Right lobe of liver (tissue), 6 donors: ENCODE measurements at regions not wholly inside any gene's neighbourhood (a gene's known extent, or its start where the extent isn't known, plus 50 kb on each side); places are given as distances from the start of the nearest gene placed in this dataset.

ENCODE experiments used
- ATAC-seq, 4 donors: fragments of 200-7000 bp; cut with Tn5 transposase; one replicate each; pipeline ENCODE4 v1.9.1; 2020; ENCODE audit warnings: mild to moderate bottlenecking in 4 of 4, moderate library complexity in 4 of 4
- DNase-seq, 3 donors: peaks; one replicate each; pipeline ENCODE4 v3.0.0-alpha.2; 2020
- H3K27ac ChIP-seq, 3 donors: fragments of 200-600 bp; one replicate each; pipeline ENCODE4 v1.8.0; 2022
- H3K27me3 ChIP-seq, 2 donors: fragments of 200-600 bp; one replicate each; pipeline ENCODE4 v1.8.0; 2022
- H3K36me3 ChIP-seq, 4 donors: fragments of 200-600 bp; sonication (generic) in 1 of 4; one replicate each; pipeline versions ENCODE4 v1.5.1 to v1.8.0; 2017 to 2022; ENCODE audit warnings: control low read depth in 1 of 4
- H3K4me1 ChIP-seq, 4 donors: fragments of 200-600 bp; sonication (generic) in 1 of 4; one replicate each; pipeline versions ENCODE4 v1.5.1 to v1.8.0; 2017 to 2022; ENCODE audit warnings: control low read depth in 1 of 4
- H3K4me3 ChIP-seq, 3 donors: fragments of 200-600 bp; one replicate each; pipeline ENCODE4 v1.8.0; 2022
- H3K9me3 ChIP-seq, 4 donors: fragments of 200-600 bp; sonication (generic) in 1 of 4; one replicate each; pipeline versions ENCODE4 v1.5.1 to v1.8.0; 2017 to 2022; ENCODE audit warnings: control low read depth in 1 of 4
- POLR2A ChIP-seq: fragments of 450-650 bp; IDR thresholded peaks from one replicate; pipeline ENCODE4 v1.6.1; 2017; ENCODE audit warnings: antibody characterized with exemption, mild to moderate bottlenecking
- WGBS: methylation state at CpG from one replicate; pipeline ENCODE4 v1.1.6; 2018; ENCODE audit warnings: low coverage, low lambda C conversion rate; ENCODE audit not compliant: insufficient coverage; ENCODE audit errors: missing lambda C conversion rate; 5-methylcytosine and 5-hydroxymethylcytosine counted together
- intact Hi-C, 2 donors: fragments of 100-400 bp; cut with DNase I; formaldehyde crosslinking; loops; one replicate each; pipeline versions ENCODE4 v1.11.2 to v1.14.1; 2022
- TF ChIP-seq, protein P1 (sequence below), 4 donors: fragments of 200-600 bp in 3 of 4; fragments of 450-650 bp in 1 of 4; IDR thresholded peaks; one replicate each; pipeline versions ENCODE4 v1.5.1 to v1.8.0; 2016 to 2022; ENCODE audit warnings: antibody characterized with exemption in 4 of 4, mild to moderate bottlenecking in 2 of 4
- donor health status: DM: no; HTN: yes; CAD: no.
- donor health status: DM: no; HTN: no; CAD: no.
- donor health status: DM: no; HTN: no; CAD: no.
- donor health status: DM: no; HTN: yes; CAD: no.
- donor health status: DM: no; HTN: yes; CAD: no.

DNA sequence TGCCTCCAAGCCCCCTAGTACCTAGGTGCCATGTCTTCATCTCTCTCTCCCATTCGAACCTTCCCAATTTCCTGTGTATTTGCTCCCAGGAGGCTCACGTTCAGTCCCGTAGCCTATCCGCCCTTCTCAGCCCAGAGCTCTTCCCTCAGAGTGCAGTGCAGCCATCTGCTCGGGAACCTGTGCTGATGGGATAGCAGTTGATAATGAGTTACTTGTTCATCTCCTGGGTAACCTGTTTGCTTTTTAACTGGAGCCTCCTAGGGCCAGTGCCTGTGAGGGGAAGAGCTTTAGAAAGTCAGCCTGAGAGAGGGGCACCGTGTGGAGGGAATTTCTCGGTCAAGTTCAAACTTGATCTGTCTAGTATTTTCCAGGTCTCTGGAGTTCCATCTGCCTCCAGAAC is 229.8 kb upstream of the IL12B start:
- intact Hi-C loops: no loop called here
- Histone ChIP-seq H3K4me1 (no peaks in the 10 kb centered on the region), H3K27me3 (no peaks in the 10 kb centered on the region), H3K36me3 (no peaks in the 10 kb centered on the region), H3K27ac (no peak overlapping the region), H3K4me3 (no peak overlapping the region), H3K9me3 (no peaks in the 10 kb centered on the region)
- TF ChIP-seq POLR2A: no peak
- TF ChIP-seq, protein P1, sequence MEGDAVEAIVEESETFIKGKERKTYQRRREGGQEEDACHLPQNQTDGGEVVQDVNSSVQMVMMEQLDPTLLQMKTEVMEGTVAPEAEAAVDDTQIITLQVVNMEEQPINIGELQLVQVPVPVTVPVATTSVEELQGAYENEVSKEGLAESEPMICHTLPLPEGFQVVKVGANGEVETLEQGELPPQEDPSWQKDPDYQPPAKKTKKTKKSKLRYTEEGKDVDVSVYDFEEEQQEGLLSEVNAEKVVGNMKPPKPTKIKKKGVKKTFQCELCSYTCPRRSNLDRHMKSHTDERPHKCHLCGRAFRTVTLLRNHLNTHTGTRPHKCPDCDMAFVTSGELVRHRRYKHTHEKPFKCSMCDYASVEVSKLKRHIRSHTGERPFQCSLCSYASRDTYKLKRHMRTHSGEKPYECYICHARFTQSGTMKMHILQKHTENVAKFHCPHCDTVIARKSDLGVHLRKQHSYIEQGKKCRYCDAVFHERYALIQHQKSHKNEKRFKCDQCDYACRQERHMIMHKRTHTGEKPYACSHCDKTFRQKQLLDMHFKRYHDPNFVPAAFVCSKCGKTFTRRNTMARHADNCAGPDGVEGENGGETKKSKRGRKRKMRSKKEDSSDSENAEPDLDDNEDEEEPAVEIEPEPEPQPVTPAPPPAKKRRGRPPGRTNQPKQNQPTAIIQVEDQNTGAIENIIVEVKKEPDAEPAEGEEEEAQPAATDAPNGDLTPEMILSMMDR (IDR thresholded peaks at IDR 0.05): no peak
- DNase-seq (no peak), ATAC-seq (no peak)
- WGBS: 44% methylated on average over 7 of the region's 7 CpGs

DNA sequence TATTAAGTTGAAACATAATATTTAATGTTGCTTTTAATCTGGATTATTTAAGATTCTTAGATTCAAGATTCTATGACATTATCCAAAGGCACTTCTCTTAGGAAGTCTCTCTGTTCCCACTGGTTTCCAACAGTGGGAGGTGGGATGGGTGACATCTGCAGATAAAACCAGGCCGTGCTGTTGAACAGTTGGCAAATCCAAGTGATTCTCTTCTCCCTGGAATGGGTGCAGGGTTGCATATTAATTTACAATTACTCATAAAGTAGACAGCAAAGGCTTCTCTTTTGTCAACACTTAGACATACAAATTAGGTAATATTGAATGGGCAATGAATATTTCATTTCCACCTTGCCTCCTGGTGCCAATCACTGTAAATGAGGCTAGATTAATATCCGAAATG is 233.7 kb upstream of the IL12B start:
- DNase-seq (no peak), ATAC-seq (no peak)
- intact Hi-C loops: no loop called here

DNA sequence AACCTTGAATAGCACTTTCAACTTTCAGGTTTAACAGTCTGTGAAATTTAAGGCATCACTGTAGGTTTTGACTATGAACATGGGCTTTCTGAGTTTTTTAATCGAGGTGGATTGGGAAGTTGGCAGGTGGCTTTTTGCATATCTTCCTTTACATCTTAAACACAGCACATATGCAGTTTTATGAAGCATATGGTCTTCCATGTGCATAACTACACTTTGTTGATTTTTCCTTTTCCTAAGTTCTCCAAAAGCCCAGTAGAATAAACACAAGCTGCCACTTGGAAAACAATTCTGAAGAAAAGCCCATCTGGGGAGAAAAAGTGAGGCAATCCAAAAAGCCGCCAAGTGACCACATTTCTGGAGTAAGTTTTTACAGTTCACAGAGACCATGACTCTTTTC is 236.5 kb upstream of the IL12B start:
- Histone ChIP-seq H3K36me3 (no peaks in the 10 kb centered on the region), H3K9me3 (no peaks in the 10 kb centered on the region), H3K4me1 (no peaks in the 10 kb centered on the region), H3K27ac (no peak overlapping the region), H3K27me3 (no peaks in the 10 kb centered on the region), H3K4me3 (no peak overlapping the region)
- TF ChIP-seq, protein P1 (IDR thresholded peaks at IDR 0.05): no peak
- TF ChIP-seq POLR2A: no peak
- 85% methylated on average over 2 of the region's 2 CpGs for WGBS
- DNase-seq: no peak
- intact Hi-C loops: no loop called here
- ATAC-seq: no peak

More for the DNA sequence above, 233.7 kb upstream of the IL12B start:
- no peak overlapping the region for H3K27ac ChIP-seq
- H3K36me3 ChIP-seq: no peaks in the 10 kb centered on the region
- TF ChIP-seq POLR2A: no peak
- TF ChIP-seq, protein P1 (IDR thresholded peaks at IDR 0.05): no peak
- 52% methylated on average over 2 of the region's 2 CpGs for WGBS
- H3K9me3 ChIP-seq: no peaks in the 10 kb centered on the region
- H3K27me3 ChIP-seq: no peaks in the 10 kb centered on the region
- no peaks in the 10 kb centered on the region for H3K4me1 ChIP-seq
- H3K4me3 ChIP-seq: no peak overlapping the region

DNA sequence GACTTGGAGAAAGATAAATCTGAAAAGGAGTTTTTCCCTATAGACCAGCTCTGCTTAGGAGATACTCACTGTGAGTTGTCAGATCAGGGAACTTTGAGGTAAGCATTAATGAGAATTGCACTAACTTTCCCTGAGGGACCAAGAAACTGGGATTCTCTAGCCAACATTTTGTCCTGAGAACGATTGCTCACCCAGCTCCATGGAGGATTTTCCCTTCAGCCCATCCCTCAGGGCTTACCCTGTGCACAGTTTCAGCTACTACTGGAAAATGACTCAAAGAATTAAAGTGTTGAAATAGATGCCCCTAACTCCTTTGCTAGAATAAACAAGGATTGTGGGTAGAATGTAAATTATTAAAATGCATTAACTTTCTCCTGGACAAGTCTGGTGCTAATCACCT is 237.2 kb upstream of the IL12B start:
- WGBS: 20% methylated on average over 1 of the region's 1 CpG
- Histone ChIP-seq H3K36me3 (no peaks in the 10 kb centered on the region), H3K9me3 (no peaks in the 10 kb centered on the region), H3K27me3 (no peaks in the 10 kb centered on the region), H3K27ac (no peak overlapping the region), H3K4me3 (no peak overlapping the region), H3K4me1 (no peaks in the 10 kb centered on the region)
- no peak for DNase-seq
- no peak for ATAC-seq
- intact Hi-C loops: no loop called here
- no peak for TF ChIP-seq POLR2A
- TF ChIP-seq, protein P1 (IDR thresholded peaks at IDR 0.05): no peak
